ENCODE measurements at regions not wholly inside any gene's neighbourhood (a gene's known extent, or its start where the extent isn't known, plus 50 kb on each side); places are given as distances from the start of the nearest gene placed in this dataset.

- no peak for TF ChIP-seq CTCF (IDR thresholded peaks at IDR 0.05)
- TF ChIP-seq POLR2A (IDR thresholded peaks at IDR 0.05) = no peak
These were observed 256.4 kb upstream of the MARCKS start for GRCh38 chr6:113600551-113601339.

Measured in ovary (tissue), 3 donors.